Gastrocnemius medialis (tissue), 4 donors: ENCODE measurements at regions not wholly inside any gene's neighbourhood (a gene's known extent, or its start where the extent isn't known, plus 50 kb on each side); places are given as distances from the start of the nearest gene placed in this dataset.

Experiments
- POLR2A ChIP-seq, 2 donors: fragments of 450-650 bp; IDR thresholded peaks; one replicate each; pipeline ENCODE4 v1.6.1; 2017; ENCODE audit warnings: antibody characterized with exemption in 2 of 2, mild to moderate bottlenecking in 2 of 2, moderate library complexity in 2 of 2
- TF ChIP-seq, protein P1 (sequence below), 5 experiments: fragments of 450-650 bp in 3 of 5; fragments of 200-600 bp in 2 of 5; sonication (generic) in 2 of 5; IDR thresholded peaks in 4 of 5; conservative IDR thresholded peaks in 1 of 5; 1 replicate in 4 of 5; 2 replicates in 1 of 5; pipeline ENCODE4 v1.5.1; 2016 to 2019; ENCODE audit warnings: antibody characterized with exemption in 5 of 5, mild to moderate bottlenecking in 3 of 5, moderate library complexity in 3 of 5

- TF ChIP-seq, protein P1, sequence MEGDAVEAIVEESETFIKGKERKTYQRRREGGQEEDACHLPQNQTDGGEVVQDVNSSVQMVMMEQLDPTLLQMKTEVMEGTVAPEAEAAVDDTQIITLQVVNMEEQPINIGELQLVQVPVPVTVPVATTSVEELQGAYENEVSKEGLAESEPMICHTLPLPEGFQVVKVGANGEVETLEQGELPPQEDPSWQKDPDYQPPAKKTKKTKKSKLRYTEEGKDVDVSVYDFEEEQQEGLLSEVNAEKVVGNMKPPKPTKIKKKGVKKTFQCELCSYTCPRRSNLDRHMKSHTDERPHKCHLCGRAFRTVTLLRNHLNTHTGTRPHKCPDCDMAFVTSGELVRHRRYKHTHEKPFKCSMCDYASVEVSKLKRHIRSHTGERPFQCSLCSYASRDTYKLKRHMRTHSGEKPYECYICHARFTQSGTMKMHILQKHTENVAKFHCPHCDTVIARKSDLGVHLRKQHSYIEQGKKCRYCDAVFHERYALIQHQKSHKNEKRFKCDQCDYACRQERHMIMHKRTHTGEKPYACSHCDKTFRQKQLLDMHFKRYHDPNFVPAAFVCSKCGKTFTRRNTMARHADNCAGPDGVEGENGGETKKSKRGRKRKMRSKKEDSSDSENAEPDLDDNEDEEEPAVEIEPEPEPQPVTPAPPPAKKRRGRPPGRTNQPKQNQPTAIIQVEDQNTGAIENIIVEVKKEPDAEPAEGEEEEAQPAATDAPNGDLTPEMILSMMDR (IDR thresholded peaks at IDR 0.05 in 4 of 5, conservative IDR thresholded peaks at IDR 0.05 in 1 of 5), result no peak
- TF ChIP-seq POLR2A (IDR thresholded peaks at IDR 0.05), result no peak
Measured at GRCh38 chr9:82252116-82252515, 263.5 kb downstream of the SPATA31D1 start.
